Hepatocyte (in vitro differentiated cells): ENCODE measurements at regions not wholly inside any gene's neighbourhood (a gene's known extent, or its start where the extent isn't known, plus 50 kb on each side); places are given as distances from the start of the nearest gene placed in this dataset.

Experiments used
- CTCF ChIP-seq: fragments of 200-600 bp; sonication (generic); IDR thresholded peaks from 2 replicates; pipeline ENCODE4 v1.5.1; 2016; ENCODE audit warnings: antibody characterized with exemption, mild to moderate bottlenecking; ENCODE audit not compliant: poor library complexity
- EZH2 ChIP-seq: fragments of 200-600 bp; sonication (generic); IDR thresholded peaks from 2 replicates; pipeline ENCODE4 v1.6.1; 2016; ENCODE audit warnings: antibody characterized with exemption, mild to moderate bottlenecking, borderline replicate concordance
- EZH2phosphoT487 ChIP-seq: fragments of 200-600 bp; sonication (generic); IDR thresholded peaks from one replicate; pipeline ENCODE4 v1.6.1; 2018; ENCODE audit warnings: antibody characterized with exemption, mild to moderate bottlenecking, low read depth, moderate library complexity; ENCODE audit not compliant: unreplicated experiment, severe bottlenecking

- no peak for TF ChIP-seq CTCF
- no peak for TF ChIP-seq EZH2
- no peak for TF ChIP-seq EZH2phosphoT487
Measured at GRCh38 chr10:26355241-26355640, 82.9 kb upstream of the APBB1IP start.
